DMS153 treated with DMSO at 0.1 percent for 48 hours (cell line): ENCODE measurements at regions not wholly inside any gene's neighbourhood (a gene's known extent, or its start where the extent isn't known, plus 50 kb on each side); places are given as distances from the start of the nearest gene placed in this dataset.

ENCODE experiments used
- DNase-seq: peaks from one replicate; lab custom pipeline; 2025; ENCODE audit not compliant: unreplicated experiment; lab: John Stamatoyannopoulos, UW

DNA sequence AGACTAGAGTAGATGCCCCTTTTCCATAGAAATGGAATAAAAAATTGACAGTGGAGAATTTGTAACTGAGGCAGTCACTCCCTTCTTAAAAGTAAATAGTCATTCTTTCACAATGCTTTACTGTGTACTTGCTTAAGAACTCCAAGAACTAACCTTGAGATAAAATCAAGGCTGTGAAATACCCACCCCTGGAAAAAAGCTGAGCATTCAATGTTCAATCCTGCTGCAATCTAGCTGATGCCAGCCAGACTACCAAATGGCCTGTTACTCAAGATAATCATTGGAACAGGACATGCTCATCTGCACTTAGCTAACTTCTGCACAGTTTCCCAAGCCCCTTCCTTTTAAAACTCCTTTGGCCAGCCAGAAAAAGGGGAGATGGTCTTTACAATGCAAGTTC, 367.4 kb upstream of the GULP1 start:
- no peak for DNase-seq

DNA sequence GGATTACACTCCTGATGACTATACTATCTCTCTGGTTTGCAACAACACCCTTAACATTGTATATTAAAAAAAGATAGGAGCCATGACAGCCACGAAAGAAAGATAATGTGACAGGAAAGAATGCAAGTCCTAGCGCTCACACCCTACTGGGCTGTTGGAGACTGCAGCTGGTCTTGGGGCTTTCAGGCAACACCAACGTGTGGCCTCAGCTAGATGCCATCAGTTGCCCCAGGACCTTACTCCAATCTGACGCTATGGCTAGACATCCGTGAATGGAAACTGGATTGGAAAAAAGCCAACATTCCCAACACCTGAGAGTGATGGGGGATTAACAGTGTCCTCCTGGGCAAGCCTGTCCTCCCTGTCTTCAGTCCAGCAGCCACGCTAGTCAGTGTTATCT, 357.4 kb upstream of the GULP1 start:
- DNase-seq: no peak

DNA sequence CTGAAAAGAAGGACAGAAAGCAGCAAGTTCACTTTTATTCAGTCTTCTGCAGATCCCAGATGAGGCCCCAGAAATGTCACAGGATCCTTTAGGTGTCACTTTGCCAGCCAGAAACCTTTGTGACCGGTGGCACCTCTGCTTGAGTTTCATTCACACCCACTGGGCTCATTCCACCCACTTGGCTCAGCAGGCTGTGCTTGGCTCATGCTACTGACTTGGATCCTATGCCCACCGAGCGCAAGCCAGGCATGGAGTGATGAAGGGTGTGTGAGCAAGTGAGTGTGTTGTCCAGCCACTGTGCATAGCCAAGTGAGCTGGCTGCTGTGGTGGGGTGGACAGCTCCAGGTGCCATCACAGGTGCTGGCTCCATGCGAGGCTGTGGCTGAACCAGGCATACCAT, 357.0 kb upstream of the GULP1 start:
- DNase-seq: no peak

- no peak for DNase-seq
Measured at GRCh38 chr2:187935126-187935525, 356.5 kb upstream of the GULP1 start.

GRCh38 chr2:187936228-187936627, 355.4 kb upstream of the GULP1 start:
- DNase-seq: no peak

DNA sequence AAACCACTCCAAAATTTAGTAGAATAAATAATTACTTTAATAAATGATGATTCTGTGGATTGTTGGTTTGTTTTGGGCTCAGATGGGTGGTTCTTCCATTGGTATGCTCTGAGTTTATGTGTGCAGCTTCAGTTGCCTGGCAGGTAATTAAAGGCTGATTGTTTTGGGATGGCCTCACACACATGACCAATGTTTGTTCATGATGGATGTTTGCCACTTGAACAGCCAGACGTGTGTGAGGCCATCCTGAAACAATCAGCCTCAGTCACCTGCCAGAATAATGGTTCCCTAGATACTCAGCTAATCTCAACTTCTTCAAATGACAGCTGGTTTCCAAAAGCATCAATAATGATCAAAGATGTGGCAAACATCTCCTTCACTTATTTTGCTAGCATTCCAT, 352.5 kb upstream of the GULP1 start:
- DNase-seq: no peak

DNA sequence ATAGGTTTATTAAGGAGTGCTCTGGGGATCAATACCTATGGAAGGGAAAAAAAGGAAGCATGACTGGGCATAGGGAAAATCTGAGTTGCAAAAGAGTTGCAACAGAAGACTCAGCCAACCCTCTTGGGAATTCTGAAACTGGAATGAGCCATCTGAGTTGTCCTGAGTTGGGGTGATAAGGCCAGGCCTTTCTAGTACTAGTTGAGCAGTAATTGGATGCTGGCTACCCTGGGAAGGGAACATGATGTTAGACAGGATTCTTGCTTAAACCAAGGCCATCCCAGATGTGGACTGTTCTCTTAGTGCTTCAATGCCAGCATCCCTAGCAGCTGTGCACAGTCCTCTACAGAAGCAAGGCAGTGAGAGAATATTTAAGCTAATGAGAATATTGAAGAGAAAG, 348.8 kb upstream of the GULP1 start:
- DNase-seq: no peak

- DNase-seq: no peak
Measured at GRCh38 chr2:187943772-187944369, 347.8 kb upstream of the GULP1 start.

GRCh38 chr2:187949859-187950258, 341.8 kb upstream of the GULP1 start:
- DNase-seq: no peak

GRCh38 chr2:187951470-187952218, 340.0 kb upstream of the GULP1 start:
- DNase-seq: no peak

GRCh38 chr2:187956906-187957534, 334.7 kb upstream of the GULP1 start:
- no peak for DNase-seq

GRCh38 chr2:187959821-187960220, 331.9 kb upstream of the GULP1 start:
- no peak for DNase-seq

DNA sequence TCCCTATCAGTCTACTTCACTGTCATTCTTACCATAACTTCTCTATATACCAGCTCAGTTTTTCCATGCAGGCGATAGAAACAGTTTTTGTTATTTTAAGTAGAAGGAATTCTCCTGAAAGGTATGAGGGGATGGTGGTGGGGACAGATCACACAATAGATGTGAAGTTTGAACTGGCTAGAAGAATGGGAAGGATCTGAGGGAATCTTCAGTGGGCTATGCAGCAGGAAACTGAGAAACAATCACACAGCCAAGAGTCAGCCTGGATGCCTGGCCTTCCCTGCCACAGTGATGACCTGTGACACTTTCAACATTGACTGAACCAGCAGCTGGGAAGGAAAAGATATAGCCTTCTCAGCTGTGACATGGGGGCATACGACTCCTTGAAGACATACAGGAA, 329.1 kb upstream of the GULP1 start:
- no peak for DNase-seq

DNA sequence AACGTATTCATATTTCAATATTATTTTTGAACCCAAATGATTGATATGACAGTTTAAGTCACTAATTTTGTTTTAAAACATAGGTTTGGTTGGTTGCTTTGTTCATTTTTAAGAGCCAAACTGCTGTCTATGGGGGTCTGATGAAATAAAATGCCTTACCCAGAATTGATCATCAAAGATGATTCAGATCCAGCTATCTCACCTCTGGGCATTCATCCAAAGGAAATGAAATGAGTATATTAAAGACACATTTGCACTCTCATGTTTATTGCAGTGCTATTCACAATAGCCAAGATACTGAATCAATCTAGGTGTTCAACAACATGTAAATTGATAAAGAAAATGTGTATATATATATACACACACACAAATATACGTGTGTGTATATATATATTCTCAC, 326.9 kb upstream of the GULP1 start:
- DNase-seq: no peak

- DNase-seq: no peak
Measured at GRCh38 chr2:187966924-187967323, 324.8 kb upstream of the GULP1 start.

GRCh38 chr2:187971893-187972292, 319.8 kb upstream of the GULP1 start:
- DNase-seq: no peak

DNA sequence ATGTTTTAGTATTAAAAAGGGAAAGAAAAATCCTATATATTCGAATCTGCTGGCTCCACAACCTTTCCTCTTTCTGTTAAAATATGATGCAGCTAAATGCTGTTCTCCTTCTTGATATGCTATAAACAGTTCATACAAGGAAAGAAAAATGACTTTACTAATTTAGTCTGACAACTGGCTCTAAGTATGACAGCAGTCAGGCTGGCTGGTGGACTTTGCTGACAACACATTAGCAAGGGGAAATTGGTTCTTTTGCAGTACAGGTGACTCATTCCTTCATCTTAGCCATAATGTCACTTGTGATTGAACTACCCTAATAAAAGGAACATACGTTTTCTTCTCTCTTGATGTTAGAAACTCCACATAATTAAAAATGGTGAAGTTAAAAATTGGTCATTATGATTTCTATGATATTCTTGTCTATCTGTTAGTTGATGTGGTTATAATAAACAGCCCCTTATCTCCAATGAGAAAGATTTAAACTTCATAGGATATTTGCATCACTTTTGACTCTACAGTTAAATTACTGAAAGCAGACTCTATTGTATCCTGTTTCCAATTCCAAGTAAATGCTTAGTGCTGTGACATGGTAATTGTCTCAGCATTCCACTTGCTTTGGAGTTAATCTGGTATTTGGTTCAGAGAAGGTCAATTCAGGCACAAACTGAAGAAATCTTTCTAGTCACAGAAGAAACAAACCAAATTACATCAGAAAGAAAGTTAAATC, 315.3 kb upstream of the GULP1 start:
- no peak for DNase-seq

DNA sequence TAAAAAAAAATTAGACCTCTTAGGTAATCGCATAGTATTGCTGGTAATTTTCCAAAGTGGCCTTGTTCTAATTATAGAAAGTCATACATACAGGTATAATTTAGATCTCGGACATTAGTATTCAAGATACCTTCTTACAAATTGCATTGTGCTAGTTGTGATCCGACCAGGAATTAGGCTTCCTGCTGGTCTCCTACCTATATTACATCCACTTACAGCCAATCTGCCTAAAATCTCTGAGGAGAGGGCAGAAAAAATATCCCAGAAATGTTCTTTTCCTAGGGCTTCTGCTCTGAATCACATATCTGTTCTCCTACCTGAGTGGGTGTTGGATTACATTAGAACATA, 314.7 kb upstream of the GULP1 start:
- DNase-seq: no peak

DNA sequence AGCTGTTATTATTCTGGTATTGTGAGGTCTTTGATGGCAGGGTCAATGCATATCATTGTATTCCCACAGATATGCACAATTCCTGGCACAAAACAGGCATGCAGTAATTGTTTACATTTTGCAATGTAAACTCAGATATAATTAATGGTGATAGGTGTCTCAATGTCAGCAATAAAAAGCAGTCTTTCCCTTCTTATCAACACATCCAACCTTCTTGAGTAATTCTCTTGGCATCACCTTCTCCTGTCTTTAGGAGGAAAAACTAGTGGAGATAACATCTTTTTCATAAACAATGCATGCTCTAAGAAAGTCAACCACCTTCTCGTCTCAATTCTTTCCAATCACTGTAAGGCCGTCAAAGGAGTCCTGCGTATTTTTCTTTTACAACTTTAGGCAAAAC, 313.3 kb upstream of the GULP1 start:
- DNase-seq: no peak

GRCh38 chr2:187982668-187983067, 309.0 kb upstream of the GULP1 start:
- no peak for DNase-seq

DNA sequence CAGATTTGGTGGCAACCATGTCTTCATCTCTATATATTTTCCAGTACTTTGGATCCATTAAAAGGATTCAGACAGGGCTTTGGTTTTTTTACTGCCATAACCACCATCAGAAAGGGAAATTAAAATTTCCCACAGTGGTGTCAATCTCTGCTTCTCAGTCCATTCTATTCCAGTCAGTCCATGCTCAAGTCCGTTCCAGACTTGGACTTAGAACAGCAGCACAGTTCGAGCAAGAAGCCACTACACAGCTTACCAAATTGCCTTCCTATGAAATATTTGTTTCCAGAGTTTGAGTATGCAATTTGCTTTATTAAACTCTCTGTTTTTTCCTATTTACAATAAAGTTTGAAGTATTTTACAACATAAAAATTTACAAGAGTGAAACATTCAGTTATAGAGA, 306.5 kb upstream of the GULP1 start:
- DNase-seq: no peak

GRCh38 chr2:187985923-187986322, 305.8 kb upstream of the GULP1 start:
- DNase-seq: no peak
